AG08395 (cell line): ENCODE measurements at regions not wholly inside any gene's neighbourhood (a gene's known extent, or its start where the extent isn't known, plus 50 kb on each side); places are given as distances from the start of the nearest gene placed in this dataset.

Experiments
- DNase-seq: peaks from one replicate; pipeline ENCODE4 v3.0.0; 2012; ENCODE audit warnings: mixed read lengths, low spot score

DNA sequence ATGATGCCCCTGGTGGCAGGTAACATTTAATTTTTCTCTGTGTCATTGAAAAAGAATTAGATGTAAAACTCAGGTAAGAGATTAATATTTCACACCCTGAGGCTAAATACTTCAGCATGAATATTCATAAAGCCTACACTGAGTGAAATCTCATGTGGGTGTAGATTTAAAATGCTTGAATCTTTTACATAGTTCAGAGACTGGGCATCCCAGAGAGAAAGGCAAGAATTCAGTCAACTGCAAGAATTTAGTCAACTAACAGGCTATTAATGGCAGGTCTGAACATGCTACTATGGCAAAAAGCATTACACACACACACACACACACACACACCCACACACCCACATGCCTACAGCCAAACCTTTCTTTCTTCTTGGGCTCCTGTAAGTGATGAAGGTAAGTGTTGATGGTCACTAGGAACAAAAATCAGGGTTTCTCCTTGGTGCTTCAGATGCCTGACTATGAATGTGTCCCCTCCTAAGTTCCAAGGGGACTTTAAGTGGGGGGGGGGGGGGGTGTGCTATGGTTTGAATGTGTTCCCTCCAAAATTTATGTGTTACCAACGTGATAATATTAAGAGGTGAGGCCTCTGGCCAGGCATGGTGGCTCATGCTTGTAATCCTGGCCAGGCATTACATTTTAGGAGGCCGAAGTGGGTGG lies 63.7 kb upstream of the PSMD7 start:
- DNase-seq: no peak

DNA sequence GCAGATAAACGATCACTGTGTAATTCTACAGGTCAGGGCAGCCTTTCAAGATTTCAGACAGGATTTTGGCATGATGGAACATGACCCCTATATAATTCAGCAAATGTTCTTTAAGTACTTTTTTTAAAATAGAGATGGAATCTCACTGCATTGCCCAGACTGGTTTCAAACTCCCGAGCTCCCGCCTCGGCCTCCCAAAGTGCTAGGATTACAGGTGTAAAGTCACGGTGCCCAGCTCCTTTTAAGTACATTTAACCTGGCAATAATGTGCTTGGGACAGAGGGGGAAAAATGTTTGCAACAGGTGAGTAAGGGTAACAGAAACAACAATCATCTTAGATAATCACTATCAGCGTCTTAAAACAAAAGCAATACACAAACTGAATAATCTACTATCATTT lies 66.5 kb upstream of the PSMD7 start:
- no peak for DNase-seq

DNA sequence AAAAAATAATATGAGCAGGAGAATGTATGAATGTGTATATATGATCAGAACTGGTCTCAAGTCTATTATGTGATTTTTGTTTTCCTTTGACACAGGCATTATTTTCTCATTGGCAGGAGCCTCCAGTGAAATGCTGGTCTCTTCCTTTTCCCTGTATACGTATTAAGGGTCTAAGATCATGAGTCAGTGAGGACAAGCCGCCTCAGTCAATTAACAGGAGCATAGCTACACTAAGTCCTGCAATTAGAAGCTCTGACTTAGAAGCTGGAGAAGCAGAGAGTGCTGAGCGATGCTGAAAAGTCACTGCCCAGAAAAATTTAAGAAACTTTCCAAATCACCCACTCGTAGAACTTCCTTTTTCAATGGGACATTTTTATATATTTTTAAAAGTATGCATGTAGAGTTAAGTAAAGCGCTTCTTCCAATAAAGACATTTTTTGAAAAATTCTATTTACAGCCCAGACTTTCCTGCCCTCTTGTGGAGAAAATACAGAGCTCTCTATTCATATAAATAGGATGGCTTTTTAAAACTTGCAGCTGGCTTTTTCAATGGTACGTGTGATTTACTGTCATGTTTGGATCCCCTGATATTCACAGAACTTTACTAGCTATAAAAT lies 70.2 kb upstream of the PSMD7 start:
- DNase-seq: peak; percentile 10

DNA sequence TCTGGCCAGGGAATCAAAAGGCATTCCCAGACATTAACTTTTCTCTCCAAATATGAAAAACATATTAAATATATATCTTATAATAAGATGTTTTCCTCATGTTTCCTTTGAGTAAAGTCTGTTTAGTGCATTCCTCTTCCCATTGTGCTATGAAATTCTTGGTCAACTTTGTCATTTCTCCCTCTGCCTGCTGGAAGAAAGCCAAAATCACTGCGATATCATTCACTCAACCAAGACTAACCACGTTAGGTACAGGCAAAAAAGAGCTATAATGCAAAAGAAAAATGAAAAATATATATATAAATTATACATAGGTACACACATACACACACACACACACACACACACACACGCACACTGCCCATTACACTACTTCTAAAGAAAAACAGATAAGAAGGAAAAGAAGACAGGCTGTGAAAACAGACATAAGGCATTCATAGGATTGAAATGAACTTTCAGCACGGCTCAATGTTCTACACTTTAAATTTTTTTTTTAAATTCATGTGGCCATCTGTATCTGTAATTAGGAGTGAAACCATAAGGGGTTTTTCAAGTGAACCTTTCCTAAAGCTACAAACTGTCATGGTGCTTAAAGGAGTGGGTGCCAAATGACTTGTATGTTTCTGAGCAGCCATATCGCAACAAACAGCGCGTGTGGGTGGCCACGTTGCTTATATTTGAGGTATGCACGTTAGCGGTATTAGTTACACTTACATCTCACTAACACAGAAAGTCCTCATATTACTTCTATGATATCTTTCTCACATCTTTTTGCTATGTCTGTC lies 71.6 kb upstream of the PSMD7 start:
- DNase-seq: no peak

DNA sequence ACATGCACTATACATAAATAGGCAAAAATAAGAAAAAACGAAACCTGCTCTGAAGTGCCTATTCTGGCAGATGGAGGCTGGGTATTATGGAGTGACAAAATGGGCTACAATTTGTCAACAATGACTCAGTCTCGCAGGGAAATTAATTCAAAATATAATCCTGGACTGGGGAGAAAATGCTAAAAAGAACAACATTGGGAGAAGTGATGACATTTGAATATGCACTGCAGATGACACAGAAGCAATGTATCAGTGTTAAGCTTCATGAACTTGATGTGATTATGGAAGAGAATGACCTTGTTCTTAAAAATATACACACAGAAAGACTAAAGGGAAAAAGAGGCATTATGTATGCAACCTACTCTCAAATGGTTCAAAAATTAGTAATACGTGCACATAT lies 74.8 kb upstream of the PSMD7 start:
- no peak for DNase-seq

DNA sequence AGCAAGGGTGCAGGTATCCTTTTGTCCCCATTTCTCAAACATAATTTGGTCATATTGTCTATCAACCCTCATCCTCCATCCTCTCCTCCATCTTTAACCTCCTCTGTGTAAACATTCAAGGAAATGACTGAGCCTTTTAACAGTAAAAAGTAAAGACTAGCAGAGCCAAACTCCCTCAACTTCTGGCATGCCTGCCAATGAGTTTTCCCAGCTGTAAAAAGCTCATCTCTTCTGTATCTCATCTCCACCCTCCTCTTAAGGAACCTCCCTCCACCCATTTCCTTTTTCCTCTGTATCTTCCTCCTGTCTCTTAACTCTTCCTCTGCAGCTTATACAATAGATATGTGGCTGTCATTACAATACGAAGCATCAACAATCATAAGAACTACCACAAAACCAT lies 76.9 kb upstream of the PSMD7 start:
- DNase-seq: no peak

DNA sequence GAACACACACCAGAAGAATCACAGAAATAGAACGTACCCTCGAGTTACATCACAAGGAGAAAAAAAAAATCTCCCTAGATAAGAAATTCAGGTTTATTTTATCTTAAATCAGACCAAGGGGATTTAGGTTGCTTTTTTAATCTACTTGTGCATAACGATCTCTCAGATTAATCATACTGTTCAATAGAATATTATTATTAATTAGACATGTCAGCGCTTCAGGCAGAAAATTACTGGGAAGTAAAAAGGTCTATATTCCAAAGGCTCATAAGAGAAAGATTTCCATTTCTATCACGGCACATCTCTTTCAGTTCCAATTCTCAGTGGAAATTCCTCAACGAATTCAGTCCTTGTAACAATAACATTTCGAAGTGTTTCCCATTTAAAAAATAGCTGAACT lies 77.7 kb upstream of the PSMD7 start:
- no peak for DNase-seq

DNA sequence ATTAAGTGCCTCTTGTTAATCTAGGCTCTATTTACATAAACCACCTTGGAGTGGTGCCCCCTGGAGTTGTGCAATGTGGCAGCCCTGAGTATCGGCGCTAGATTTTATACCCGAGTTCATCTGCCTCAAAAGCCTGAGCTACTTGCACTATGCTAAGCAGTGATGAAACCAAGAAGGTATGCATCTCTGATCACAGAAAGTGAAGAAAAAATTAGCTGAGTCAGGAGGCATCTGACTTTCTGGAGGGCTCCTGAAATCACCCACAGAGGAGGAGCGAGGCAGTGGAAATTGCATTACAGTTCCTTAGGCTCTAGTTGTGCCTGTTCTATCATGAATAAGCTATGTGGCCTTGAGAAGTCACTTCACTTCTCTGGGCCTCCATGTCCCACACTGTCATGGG lies 80.3 kb upstream of the PSMD7 start:
- DNase-seq: no peak

DNA sequence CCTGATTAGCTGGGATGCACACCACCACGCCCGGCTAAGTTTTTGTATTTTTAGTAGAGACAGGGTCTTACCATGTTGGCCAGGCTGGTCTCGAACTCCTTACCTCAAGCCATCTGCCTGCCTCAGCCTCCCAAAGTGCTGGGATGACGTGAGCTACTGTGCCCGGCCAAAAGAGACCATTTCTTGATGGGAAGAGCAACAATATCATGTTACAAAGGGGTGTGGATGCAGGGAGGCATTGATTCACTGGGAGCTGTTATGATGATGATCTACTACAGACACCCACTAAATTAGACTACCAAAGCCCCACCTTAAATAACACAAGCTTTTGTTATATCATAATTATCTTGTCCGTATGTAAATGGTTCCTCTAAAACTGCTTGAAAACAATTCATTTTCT lies 81.4 kb upstream of the PSMD7 start:
- no peak for DNase-seq

DNA sequence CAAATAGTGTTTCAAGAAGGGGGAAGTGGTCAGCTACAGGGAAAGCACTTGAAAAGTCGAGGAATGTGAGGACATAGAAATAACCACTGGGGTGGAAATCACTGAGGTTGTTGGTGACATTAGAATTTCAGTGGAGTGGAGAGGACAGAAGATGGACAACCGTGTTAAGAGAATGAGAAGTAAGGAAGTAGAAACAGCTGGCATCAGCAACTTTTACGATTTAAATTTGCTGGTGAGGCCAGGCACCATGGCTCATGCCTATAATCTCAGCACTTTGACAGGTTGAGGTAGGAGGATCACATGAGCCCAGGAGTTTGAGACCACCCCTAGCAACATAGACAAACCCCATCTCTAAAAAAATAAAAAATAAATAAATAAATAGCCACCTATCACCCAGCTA lies 83.2 kb upstream of the PSMD7 start:
- no peak for DNase-seq

DNA sequence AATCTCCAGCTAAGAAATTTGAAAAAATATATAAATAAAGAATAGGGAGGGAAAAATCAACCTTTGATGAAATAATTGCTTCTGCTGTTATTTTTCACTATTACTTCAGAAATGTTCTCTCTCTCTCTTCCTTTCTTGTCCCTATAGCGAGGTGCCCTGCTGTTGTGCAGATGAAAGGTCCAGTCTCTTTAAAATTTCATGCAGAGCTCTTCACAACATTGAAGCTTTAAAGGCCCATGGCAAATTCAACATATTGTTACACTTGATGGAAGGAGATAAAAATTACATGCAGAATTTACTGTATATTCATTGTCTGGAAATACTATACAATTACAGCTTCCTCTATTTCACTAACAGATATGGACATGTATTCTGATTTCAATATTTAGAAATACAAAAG lies 86.4 kb upstream of the PSMD7 start:
- no peak for DNase-seq

DNA sequence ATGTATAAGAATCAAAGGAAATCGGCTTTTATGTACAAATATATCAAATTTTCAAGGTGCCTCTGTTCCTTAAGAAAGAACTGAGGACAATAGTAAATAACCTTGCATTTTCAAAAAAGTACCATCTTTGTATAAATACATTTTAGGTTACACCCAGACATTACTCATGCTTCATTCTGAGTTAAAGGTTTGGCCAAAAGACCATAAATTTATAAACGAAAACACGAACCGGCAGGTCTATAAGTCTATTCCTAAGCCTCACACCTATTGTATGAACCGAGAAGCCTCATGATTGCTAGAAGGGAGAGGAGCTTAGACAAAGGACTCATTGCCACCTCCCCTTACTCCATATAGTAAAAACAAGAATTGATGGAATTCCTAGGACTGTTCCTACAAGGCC lies 94.6 kb upstream of the PSMD7 start:
- DNase-seq: no peak

DNA sequence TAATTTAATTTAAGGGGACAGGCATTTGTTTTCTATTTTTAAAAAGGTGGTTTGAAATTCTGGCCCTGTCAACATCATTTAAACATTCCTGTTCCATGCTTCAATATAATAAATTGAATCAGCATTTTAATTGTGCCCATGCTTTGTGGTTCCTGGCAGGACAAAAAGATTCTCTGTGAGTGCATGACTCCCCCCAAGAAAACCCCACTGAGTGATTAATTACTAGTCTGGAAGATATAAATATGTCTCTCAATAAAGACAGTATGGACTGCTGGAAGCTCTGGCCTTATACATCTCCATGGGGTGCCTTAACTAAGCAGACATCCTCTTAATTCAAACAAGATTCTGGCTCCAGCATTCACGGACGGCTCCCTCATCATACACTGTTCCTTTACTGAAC lies 95.0 kb upstream of the PSMD7 start:
- DNase-seq: no peak

DNA sequence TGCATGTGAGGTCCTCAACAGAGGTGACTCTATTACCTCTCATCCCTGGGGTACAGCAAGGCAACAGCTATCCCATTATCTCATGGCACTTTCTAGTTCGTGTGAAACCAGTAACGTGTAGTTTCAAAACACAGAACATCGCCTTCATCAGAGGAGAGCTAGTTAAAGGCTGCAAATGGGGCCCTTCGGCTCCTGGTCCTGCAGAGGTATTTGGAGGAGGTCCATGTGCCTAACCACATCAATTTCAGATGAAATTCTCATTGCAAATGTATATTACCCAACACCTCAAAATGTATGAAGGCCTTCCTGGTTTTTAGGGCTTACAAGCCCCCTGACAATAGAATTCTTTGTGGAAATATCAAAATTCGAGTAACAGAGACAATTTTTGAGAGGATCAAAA lies 95.7 kb upstream of the PSMD7 start:
- DNase-seq: no peak

DNA sequence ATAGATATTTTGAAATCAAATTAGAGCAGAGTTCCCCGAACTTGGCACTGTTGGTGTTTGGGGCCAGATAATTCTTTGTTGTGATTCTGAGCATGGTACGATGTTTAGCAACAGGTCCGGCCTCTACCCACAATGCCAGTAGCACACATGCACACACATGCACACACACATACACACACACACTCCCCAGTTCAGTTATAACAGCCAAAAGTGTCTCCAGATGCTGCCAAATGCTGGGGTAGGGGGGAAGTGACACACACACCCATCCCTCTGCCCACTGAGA lies 96.8 kb upstream of the PSMD7 start:
- no peak for DNase-seq

DNA sequence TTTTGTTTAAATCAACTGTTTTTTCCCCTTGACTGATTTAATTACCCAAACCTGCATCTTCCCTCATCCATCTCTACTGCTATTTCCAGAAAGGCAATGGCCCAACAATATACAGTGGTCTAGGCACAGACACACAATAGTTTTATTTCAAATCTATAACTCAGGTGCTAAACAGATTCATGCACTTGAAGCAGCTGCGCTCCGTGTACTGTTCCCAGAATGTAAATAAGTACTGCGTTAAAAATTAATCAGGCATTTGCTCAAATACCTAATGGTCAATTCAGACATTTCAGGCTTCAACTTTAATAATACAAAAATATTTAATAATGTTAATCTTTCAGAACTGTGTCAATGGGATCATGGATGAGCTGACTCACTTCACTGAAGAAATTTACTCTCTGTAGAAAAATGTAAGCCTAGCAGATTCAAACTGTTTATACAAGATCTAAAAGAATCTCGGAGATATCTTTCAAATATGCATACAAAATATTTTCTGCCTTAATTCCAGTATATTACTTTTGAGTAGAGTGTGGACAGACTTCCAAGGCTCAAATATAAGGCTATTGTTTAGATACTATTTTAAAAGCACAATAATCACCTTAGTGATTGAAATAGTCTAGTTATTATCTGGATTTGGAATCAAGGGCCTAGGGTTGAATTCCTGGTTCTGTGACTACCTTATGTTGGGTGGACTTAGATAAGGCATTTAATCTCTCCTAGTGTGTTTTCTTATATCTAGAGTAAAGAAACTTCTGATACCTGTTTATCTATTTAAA lies 97.4 kb upstream of the PSMD7 start:
- no peak for DNase-seq

DNA sequence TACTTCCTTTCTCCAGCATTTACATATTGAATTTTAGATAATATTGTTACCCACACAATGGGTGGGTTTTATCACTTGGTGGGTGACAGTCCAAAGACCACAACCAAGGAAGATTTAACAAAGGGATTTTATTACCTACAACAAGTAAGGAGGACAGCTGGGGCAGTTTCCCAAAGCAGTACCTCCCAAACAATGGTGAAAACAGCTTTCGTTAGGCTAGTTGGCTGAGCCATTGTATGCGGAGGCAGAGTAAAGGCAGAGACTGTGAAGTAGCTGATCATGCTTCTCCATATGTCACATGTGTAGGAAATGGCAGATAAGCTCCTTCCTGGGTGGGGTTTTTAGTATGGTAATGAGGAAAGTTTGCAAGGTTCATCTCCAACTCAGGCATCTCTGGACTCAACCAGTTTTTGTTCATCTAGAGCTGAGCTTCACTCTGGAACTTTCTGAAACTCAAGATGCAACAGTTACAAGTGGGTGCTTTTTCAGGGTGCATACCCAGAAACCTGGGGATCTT lies 104.3 kb upstream of the PSMD7 start:
- DNase-seq: no peak

DNA sequence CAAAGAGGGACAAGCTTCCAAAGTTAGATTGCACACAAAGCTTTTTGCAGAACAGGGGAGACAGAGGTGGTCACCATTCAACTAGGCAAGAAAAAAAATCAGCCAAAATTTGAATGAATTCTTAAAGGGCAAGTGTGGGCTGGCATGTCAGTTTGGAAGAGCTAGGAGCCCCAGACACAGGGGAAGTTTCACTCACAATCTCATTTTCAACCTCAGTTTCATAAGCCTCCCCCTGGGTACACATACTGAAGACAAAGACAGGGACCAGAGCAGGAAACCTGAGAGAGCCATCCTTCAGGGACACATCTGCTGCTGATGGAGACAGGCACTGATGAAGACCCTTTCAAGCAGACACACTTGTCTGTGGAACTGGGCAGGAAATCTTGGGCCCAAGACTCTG lies 106.3 kb upstream of the PSMD7 start:
- DNase-seq: no peak

DNA sequence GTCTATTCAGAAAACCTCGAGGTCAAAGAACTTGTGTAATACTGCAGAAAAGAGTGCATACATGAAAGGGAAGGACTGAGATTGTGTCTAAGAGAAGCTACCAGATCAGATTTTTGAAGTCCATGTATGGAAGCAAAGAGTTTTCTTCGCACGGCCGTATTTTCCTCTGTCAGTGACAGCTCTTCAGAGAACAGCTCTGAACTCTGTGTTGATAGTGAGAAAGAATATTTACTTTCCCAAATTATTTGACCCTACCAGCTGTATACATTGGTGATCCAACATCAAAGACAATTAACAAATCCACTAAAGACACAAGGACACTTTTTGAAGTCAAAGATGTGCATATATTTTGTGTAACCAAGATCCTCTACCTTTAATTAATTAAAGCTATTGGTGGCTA lies 107.8 kb upstream of the PSMD7 start:
- no peak for DNase-seq

DNA sequence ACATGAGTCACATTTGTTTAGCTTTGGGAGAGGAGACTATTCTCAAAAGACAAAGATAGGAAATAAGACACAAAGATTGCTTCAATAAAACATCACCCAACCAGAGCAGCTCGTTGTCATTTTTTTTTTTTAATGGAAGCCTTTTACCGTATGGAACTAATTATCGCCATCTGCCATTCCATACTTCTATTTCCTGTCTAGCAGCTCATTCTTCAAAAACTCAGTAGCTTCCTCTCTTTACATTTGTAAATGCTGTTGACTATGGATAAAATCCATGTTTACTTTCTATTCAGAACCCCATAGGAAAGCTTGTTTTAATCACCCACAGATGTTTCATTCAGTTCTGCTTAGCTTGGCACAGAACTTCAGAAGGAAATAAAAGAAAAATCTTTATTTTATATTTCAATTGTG lies 110.0 kb upstream of the PSMD7 start:
- DNase-seq: no peak

DNA sequence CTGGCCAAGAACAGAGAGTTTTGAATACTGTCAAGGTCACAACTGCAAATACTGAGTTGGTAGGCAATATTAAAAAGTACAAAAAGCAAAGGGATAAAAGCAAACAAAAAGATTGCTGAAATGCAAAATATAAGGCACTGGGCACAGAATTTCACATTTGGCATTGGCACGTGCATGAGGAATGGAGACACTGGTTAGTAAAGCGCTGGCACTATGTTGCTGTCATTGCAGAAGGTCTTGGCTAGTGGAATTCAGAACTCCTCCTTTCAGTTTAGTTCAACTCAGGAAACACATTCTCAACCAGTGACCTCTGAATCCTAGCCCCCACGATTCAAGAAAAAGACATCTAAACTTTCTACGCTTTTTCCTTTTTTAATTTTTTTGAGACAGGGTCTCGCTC lies 111.8 kb upstream of the PSMD7 start:
- no peak for DNase-seq

DNA sequence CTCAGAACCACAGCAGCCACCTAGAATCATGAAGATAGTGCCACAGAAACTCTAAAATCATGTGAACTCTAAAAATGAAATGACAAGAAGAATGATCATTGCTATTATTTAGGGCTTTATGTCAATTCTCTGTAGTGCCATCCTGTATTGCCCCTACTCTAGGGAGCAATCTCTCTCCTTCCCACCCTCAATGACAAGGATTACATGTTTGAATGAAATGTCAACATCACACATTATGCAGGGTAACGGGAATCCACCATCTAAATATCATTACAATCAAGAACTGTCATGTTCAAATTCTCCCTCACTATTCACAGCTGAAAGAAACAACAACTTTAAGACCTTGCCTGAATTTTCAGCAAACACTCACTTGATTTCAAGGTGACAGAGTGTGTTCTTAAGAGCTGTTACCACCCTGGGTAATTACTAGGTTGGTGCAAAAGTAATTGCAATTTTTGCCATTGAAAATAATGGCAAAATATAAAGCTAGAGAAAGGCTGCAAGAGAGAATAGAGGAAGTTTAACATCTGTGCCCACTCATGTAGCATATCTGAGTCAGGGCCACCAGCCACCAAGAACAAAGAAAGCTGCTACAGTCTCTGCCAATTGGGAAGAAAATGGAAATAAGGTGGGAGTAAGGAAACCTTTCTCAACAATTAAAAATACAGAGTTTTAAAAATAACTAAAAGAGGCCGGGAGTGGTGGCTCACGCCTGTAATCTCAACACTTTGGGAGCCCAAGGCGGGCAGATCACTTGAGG lies 112.8 kb upstream of the PSMD7 start:
- DNase-seq: no peak
